ENCODE measurements at regions not wholly inside any gene's neighbourhood (a gene's known extent, or its start where the extent isn't known, plus 50 kb on each side); places are given as distances from the start of the nearest gene placed in this dataset.
"Not testable (repeated sequence)": the region's sequence is repeated elsewhere in the genome, so short reads cannot be mapped to it uniquely, and the experiment has no call there.

DNA sequence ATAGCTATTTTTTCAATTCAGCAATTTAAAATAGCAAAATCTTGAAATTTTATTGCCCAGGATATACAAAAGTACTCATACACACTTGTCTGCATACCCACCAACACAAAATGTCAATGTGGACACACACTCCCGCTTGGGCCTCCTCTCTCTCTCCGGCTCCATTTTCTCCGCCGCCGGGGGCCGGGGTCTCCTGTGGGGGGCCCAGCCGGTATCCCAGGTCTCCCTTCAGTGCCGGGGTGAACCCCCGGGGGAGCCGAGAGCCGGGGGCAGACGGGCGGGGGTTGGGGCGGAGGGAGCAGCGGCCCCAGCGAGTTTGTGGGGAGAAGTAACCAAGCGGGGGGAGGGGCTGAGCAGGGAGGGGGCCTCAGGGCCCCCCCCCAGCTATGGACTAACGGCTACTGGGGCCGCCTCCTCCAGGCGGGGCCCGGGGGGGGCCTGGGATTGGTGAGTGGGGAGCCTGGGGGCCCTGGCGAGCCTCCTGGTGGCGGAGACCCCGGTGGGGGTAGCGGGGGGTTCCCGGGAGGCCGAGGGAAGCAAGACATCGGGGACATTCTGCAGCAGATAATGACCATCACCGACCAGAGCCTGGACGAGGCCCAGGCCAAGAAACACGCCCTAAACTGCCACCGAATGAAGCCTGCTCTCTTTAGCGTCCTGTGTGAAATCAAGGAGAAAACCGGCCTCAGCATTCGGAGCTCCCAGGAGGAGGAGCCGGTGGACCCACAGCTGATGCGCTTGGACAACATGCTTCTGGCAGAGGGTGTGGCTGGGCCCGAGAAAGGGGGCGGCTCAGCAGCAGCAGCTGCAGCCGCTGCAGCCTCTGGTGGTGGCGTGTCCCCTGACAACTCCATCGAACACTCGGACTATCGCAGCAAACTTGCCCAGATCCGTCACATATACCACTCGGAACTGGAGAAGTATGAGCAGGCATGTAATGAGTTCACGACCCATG lies 56.6 kb downstream of the CHST2 start:
- H3K27ac ChIP-seq (ENCODE audit: low read depth in 1 of 2, low read length in 2 of 2); H3K27me3 ChIP-seq (ENCODE audit: control insufficient read depth in 1 of 2, insufficient read depth in 2 of 2, low read length in 1 of 2); intact Hi-C loops (cut with DNase I); H3K36me3 ChIP-seq (ENCODE audit: control insufficient read depth in 1 of 2, insufficient read depth in 2 of 2, low read length in 1 of 2); H3K9me3 ChIP-seq (ENCODE audit: control insufficient read depth, low read length); H3K4me1 ChIP-seq (ENCODE audit: control insufficient read depth in 1 of 2, insufficient read depth in 2 of 2, low read length in 2 of 2); ATAC-seq (ENCODE audit: low FRiP score); DNase-seq; H3K4me3 ChIP-seq (ENCODE audit: low read length in 2 of 2): not testable (repeated sequence)
- 95 to 97% methylated on average over 36 to 47 of the region's 47 CpGs for WGBS, 2 donors

DNA sequence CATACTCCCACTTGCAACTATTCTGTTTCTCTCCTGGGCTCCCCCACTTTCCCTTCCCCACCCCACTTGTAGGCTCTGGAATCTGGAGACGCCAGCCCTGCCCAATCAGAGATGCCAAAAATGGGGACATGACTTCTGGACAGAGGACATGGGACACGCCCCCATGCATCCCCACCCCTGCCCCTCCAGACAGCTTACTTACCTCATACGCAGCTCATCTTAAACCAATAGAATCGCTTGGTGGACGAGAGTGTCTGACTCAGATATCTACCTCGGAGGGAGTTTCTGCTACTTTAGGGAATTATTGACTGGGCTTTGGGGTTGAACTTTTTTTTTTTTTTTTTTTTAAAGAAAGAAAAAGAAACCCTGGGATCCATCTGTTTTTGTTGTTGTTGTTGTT lies 58.4 kb downstream of the CHST2 start:
- 97% methylated on average over 6 of the region's 6 CpGs for WGBS, 2 donors
- H3K4me1 ChIP-seq (ENCODE audit: control insufficient read depth in 1 of 2, insufficient read depth in 2 of 2, low read length in 2 of 2); DNase-seq; H3K9me3 ChIP-seq (ENCODE audit: control insufficient read depth, low read length); ATAC-seq (ENCODE audit: low FRiP score); H3K27me3 ChIP-seq (ENCODE audit: control insufficient read depth in 1 of 2, insufficient read depth in 2 of 2, low read length in 1 of 2); H3K4me3 ChIP-seq (ENCODE audit: low read length in 2 of 2); H3K36me3 ChIP-seq (ENCODE audit: control insufficient read depth in 1 of 2, insufficient read depth in 2 of 2, low read length in 1 of 2); H3K27ac ChIP-seq (ENCODE audit: low read depth in 1 of 2, low read length in 2 of 2); intact Hi-C loops (cut with DNase I): not testable (repeated sequence)

DNA sequence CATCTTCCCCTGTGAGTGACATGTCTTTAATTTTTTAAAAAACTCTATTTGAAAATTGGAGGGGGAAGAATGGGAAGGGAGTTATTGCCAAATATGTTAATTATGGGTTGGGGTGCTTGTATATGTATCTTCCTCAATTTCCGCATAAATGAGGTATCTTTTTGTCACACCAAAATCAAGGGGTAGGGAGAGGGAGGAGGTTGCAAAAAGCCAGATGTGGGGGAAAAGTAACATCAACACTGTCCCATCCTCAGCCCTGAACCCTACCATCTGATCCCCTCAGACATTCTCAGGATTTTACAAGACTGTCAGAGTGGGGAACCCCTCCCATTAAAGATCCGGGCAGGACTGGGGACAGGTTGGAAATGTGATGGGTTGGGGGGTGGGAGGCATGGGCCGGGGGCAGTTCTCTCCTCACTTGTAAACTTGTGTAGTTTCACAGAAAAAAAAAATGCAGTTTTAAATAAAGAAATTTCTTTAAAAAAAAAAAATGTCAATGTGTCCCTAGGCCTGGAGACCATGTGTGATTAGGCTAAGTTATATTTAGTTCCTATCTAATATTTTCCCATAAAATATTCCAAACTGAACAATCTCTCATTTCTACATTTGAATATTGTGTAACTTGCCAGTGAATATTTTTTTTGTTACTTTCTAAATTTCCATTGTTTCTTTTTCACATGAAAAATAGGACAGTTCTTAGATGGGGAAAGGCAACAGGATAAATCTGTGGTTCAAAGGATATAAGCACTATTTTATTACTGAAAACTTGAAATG lies 59.4 kb downstream of the CHST2 start:
- 67 to 69% methylated on average over 3 of the region's 3 CpGs for WGBS, 2 donors
- DNase-seq; H3K4me3 ChIP-seq (ENCODE audit: low read length in 2 of 2); H3K27ac ChIP-seq (ENCODE audit: low read depth in 1 of 2, low read length in 2 of 2); intact Hi-C loops (cut with DNase I); H3K36me3 ChIP-seq (ENCODE audit: control insufficient read depth in 1 of 2, insufficient read depth in 2 of 2, low read length in 1 of 2); H3K4me1 ChIP-seq (ENCODE audit: control insufficient read depth in 1 of 2, insufficient read depth in 2 of 2, low read length in 2 of 2); H3K9me3 ChIP-seq (ENCODE audit: control insufficient read depth, low read length); H3K27me3 ChIP-seq (ENCODE audit: control insufficient read depth in 1 of 2, insufficient read depth in 2 of 2, low read length in 1 of 2); ATAC-seq (ENCODE audit: low FRiP score): not testable (repeated sequence)

DNA sequence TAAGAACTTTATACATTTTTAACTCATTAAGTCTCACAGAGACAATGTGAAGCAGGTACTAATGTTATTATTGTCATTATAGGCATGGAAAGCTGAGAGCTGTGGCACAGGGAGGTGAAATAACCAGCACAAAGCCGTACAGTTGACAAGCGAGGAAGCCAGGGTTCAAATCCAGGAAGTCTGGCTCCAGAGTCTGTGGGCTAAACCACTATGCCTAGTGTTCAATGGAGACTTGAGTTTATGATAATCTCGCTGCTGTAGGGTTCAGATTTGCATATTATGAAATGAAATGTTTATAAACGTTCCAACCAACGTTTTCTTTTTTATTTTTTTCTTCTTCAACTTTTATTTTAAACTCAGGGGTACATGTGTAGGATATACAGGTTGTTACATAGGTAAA lies 60.0 kb downstream of the CHST2 start:
- 75 to 78% methylated on average over 5 of the region's 5 CpGs for WGBS, 2 donors
- Histone ChIP-seq H3K4me3 (ENCODE audit: low read length in 2 of 2) (no peak overlapping the region), H3K27ac (ENCODE audit: low read depth in 1 of 2, low read length in 2 of 2) (no peak overlapping the region), H3K4me1 (ENCODE audit: control insufficient read depth in 1 of 2, insufficient read depth in 2 of 2, low read length in 2 of 2) (peaks cover 0 to 2% of the 10 kb centered on the region in 2 donors), H3K9me3 (ENCODE audit: control insufficient read depth, low read length) (no peaks in the 10 kb centered on the region), H3K36me3 (ENCODE audit: control insufficient read depth in 1 of 2, insufficient read depth in 2 of 2, low read length in 1 of 2) (no peaks in the 10 kb centered on the region), H3K27me3 (ENCODE audit: control insufficient read depth in 1 of 2, insufficient read depth in 2 of 2, low read length in 1 of 2) (peaks cover 0 to 1% of the 10 kb centered on the region in 2 donors)
- intact Hi-C loops (cut with DNase I): no loop called here
- DNase-seq: no peak
- ATAC-seq (ENCODE audit: low FRiP score): no peak

DNA sequence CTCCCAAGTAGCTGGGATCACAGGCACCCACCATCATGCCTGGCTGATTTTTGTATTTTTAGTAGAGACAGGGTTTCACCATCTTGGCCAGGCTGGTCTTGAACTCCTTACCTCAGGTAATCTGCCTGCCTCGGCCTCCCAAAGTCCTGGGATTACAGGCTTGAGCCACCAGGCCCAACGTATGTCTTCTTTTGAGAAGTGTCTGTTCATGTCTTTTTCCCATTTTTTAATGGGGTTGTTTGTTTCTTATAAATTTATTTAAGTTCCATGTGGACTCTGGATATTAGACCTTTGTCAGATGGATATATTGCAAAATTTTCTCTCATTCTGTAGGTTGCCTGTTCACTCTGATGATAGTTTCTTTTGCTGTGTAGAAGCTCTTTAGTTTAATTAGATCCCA lies 61.3 kb downstream of the CHST2 start:
- H3K4me3 ChIP-seq (ENCODE audit: low read length in 2 of 2); H3K4me1 ChIP-seq (ENCODE audit: control insufficient read depth in 1 of 2, insufficient read depth in 2 of 2, low read length in 2 of 2); H3K27me3 ChIP-seq (ENCODE audit: control insufficient read depth in 1 of 2, insufficient read depth in 2 of 2, low read length in 1 of 2); H3K9me3 ChIP-seq (ENCODE audit: control insufficient read depth, low read length); H3K36me3 ChIP-seq (ENCODE audit: control insufficient read depth in 1 of 2, insufficient read depth in 2 of 2, low read length in 1 of 2); DNase-seq; intact Hi-C loops (cut with DNase I); H3K27ac ChIP-seq (ENCODE audit: low read depth in 1 of 2, low read length in 2 of 2); ATAC-seq (ENCODE audit: low FRiP score): not testable (repeated sequence)
- 95 to 97% methylated on average over 2 of the region's 2 CpGs for WGBS, 2 donors

DNA sequence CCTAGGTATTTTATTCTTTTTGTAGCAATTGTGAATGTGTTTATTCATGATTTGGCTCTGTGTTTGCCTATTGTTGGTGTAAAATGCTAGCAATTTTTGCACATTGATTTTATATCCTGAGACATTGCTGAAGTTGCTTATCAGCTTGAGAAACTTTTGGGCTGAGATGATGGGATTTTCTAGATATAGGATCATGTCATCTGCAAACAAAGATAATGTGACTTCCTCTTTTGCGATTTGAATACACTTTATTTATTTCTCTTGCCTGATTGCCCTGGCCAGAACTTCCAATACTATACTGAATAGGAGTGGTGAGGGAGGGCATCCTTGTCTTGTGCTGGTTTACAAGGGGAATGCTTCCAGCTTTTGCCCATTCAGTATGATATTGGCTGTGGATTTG lies 62.4 kb downstream of the CHST2 start:
- DNase-seq; intact Hi-C loops (cut with DNase I): not testable (repeated sequence)
- 40 to 78% methylated on average over 1 of the region's 1 CpG for WGBS, 2 donors

DNA sequence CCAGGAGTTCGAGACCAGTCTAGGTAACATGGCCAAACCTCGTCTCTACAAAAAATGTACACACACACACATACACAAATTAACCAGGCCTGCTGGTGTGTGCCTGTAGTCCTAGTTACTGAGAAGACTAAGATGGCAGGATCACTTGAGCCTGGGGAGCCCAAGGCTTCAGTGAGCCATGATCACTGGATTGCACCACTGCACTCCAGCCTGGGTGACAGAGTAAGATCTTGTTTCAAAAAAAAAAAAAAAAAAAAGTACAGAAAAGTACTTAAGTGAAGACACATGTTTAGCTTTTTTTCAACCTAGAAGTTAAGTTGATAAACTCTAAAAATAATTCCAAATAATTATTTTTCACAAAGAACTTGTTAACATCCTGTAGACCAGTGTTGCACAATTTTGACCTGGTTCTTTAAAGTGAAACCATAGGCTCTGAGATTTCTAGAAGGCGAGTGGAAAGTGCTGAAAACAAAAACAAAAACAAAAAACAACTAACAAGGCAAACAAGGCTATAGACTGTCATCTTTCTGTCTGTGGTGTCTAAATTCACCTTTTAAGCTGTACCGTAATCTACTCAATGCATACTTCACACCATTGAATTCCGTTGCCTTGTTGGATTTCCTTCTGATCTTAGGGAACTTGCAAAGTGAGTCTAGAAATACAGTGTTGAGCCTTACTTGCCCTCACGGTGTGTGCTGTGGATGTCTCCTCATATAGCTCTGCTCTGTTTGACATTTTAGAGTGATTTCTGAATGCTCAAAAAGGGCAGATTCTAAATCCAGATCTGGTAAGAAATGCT lies 63.5 kb downstream of the CHST2 start:
- 91 to 94% methylated on average over 6 of the region's 6 CpGs for WGBS, 2 donors
- Histone ChIP-seq H3K9me3 (ENCODE audit: control insufficient read depth, low read length) (no peaks in the 10 kb centered on the region), H3K27me3 (ENCODE audit: control insufficient read depth in 1 of 2, insufficient read depth in 2 of 2, low read length in 1 of 2) (peaks cover 0 to 1% of the 10 kb centered on the region in 2 donors), H3K4me1 (ENCODE audit: control insufficient read depth in 1 of 2, insufficient read depth in 2 of 2, low read length in 2 of 2) (peaks cover 0 to 2% of the 10 kb centered on the region in 2 donors), H3K36me3 (ENCODE audit: control insufficient read depth in 1 of 2, insufficient read depth in 2 of 2, low read length in 1 of 2) (no peaks in the 10 kb centered on the region), H3K27ac (ENCODE audit: low read depth in 1 of 2, low read length in 2 of 2) (no peak overlapping the region), H3K4me3 (ENCODE audit: low read length in 2 of 2) (no peak overlapping the region)
- intact Hi-C loops (cut with DNase I): no loop called here
- ATAC-seq (ENCODE audit: low FRiP score) (no peak), DNase-seq (no peak)

More for the DNA sequence above, 62.4 kb downstream of the CHST2 start:
- not testable (repeated sequence) for H3K27me3 ChIP-seq (ENCODE audit: control insufficient read depth in 1 of 2, insufficient read depth in 2 of 2, low read length in 1 of 2); H3K4me1 ChIP-seq (ENCODE audit: control insufficient read depth in 1 of 2, insufficient read depth in 2 of 2, low read length in 2 of 2); ATAC-seq (ENCODE audit: low FRiP score); H3K9me3 ChIP-seq (ENCODE audit: control insufficient read depth, low read length); H3K4me3 ChIP-seq (ENCODE audit: low read length in 2 of 2); H3K27ac ChIP-seq (ENCODE audit: low read depth in 1 of 2, low read length in 2 of 2); H3K36me3 ChIP-seq (ENCODE audit: control insufficient read depth in 1 of 2, insufficient read depth in 2 of 2, low read length in 1 of 2)

DNA sequence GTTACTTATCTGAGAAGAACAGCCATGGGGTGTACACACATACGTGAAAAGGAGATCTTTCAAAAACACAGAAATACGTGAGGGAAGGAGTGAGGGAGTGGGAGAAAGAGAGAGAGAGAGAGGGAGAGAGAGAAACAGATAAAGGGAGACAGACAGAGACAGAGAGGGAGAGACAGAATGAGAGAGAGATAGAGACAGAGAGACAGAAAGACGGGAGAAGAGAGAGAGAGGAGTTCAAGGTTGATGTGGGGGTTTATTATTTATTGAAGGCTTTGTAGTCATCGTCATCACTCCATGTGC lies 64.0 kb downstream of the CHST2 start:
- ATAC-seq (ENCODE audit: low FRiP score) (no peak), DNase-seq (no peak)
- WGBS, 2 donors: 68 to 88% methylated on average over 4 of the region's 4 CpGs
- H3K27me3 ChIP-seq (ENCODE audit: control insufficient read depth in 1 of 2, insufficient read depth in 2 of 2, low read length in 1 of 2): peaks cover 0 to 1% of the 10 kb centered on the region in 2 donors
- H3K36me3 ChIP-seq (ENCODE audit: control insufficient read depth in 1 of 2, insufficient read depth in 2 of 2, low read length in 1 of 2): no peaks in the 10 kb centered on the region
- no peaks in the 10 kb centered on the region for H3K9me3 ChIP-seq (ENCODE audit: control insufficient read depth, low read length)
- H3K4me3 ChIP-seq (ENCODE audit: low read length in 2 of 2): no peak overlapping the region
- peaks cover 0 to 2% of the 10 kb centered on the region in 2 donors for H3K4me1 ChIP-seq (ENCODE audit: control insufficient read depth in 1 of 2, insufficient read depth in 2 of 2, low read length in 2 of 2)
- intact Hi-C loops (cut with DNase I): no loop called here
- no peak overlapping the region for H3K27ac ChIP-seq (ENCODE audit: low read depth in 1 of 2, low read length in 2 of 2)

All from aorta (tissue), 5 donors.